ENCODE measurements at regions not wholly inside any gene's neighbourhood (a gene's known extent, or its start where the extent isn't known, plus 50 kb on each side); places are given as distances from the start of the nearest gene placed in this dataset.

DNA sequence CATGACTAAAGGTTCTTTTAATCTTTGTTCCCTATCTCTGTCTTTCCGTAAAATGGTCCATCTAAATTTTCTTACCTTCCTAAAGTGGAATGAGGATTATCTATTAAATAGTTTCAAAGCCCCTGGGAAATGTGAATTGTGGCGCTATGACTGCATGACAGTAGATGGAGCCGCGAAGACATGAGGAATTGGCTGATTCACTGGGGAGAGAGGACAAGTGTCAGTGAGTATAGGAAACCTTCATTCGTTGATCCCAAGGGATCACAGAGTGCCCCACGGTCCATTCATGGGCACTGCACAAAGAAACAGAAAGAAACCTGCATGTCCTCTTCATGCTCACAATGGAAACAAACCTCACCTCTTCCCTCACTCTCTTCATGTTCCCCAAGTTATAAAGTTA, 479.3 kb upstream of the BTBD3 start:
- no peaks in the 10 kb centered on the region for H3K36me3 ChIP-seq
- H3K4me3 ChIP-seq = no peak overlapping the region
- peaks cover 0 to 7% (median 0%) of the 10 kb centered on the region in 4 donors for H3K9me3 ChIP-seq
- no peaks in the 10 kb centered on the region for H3K4me1 ChIP-seq
- no peak for DNase-seq (ENCODE audit: extremely low spot score)
- H3K27me3 ChIP-seq = peaks cover 0 to 4% (median 0%) of the 10 kb centered on the region in 4 donors
- H3K27ac ChIP-seq (replicated peaks in 1 of 4) = no peak overlapping the region
- TF ChIP-seq EP300 (IDR thresholded peaks at IDR 0.05) = no peak
- TF ChIP-seq, protein P1, sequence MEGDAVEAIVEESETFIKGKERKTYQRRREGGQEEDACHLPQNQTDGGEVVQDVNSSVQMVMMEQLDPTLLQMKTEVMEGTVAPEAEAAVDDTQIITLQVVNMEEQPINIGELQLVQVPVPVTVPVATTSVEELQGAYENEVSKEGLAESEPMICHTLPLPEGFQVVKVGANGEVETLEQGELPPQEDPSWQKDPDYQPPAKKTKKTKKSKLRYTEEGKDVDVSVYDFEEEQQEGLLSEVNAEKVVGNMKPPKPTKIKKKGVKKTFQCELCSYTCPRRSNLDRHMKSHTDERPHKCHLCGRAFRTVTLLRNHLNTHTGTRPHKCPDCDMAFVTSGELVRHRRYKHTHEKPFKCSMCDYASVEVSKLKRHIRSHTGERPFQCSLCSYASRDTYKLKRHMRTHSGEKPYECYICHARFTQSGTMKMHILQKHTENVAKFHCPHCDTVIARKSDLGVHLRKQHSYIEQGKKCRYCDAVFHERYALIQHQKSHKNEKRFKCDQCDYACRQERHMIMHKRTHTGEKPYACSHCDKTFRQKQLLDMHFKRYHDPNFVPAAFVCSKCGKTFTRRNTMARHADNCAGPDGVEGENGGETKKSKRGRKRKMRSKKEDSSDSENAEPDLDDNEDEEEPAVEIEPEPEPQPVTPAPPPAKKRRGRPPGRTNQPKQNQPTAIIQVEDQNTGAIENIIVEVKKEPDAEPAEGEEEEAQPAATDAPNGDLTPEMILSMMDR (IDR thresholded peaks at IDR 0.05) = no peak
- TF ChIP-seq POLR2AphosphoS5 (IDR thresholded peaks at IDR 0.05) = no peak
- no peak for TF ChIP-seq POLR2A (IDR thresholded peaks at IDR 0.05; ENCODE audit: low read depth)
- intact Hi-C loops (cut with DNase I) = no loop called here
- 86% methylated on average over 6 of the region's 6 CpGs for WGBS

DNA sequence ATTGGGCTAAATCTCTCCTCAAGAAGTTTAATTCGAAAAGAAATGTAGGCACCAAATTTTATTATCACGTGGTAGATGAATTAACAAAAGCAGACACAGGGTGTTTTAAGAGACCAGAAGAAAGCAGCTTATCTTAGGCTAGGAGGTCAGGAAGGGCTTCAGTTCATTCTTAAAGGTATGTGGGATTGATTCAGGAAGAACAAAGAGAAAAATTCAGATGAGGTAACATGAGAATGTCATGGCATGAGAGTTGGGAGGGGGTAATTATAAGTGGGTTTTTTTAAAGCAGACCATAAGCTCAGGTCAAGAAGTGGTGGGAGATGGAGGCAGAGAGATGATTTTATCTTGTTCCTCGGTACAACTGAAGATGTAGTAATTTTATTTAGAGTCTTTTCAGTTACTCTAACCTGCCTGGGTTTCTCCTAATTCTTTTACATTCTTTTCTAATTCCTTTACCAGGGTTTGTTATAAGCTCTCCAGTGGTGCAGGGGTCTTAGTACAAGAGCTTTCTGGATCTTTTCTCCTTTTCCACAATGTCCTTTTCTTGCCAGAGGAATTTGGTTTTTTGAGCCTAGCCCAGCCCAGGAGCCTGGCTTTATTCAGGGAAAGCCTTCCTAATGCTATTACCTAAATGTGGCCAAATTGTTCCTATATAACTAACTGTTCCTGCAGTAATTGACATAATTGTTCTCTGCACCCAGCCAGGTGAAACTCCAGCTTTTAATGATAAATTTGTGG, 474.1 kb upstream of the BTBD3 start:
- no peaks in the 10 kb centered on the region for H3K9me3 ChIP-seq
- DNase-seq (ENCODE audit: extremely low spot score) = no peak
- TF ChIP-seq EP300 (IDR thresholded peaks at IDR 0.05) (no peak), POLR2A (IDR thresholded peaks at IDR 0.05; ENCODE audit: low read depth) (no peak)
- TF ChIP-seq, protein P1 (IDR thresholded peaks at IDR 0.05) = no peak
- H3K4me1 ChIP-seq = no peaks in the 10 kb centered on the region
- no peaks in the 10 kb centered on the region for H3K36me3 ChIP-seq
- H3K27ac ChIP-seq (replicated peaks in 1 of 4) = no peak overlapping the region
- peaks cover 0 to 4% (median 0%) of the 10 kb centered on the region in 4 donors for H3K27me3 ChIP-seq
- intact Hi-C loops (cut with DNase I) = no loop called here
- WGBS = 58% methylated on average over 3 of the region's 3 CpGs
- no peak overlapping the region for H3K4me3 ChIP-seq

DNA sequence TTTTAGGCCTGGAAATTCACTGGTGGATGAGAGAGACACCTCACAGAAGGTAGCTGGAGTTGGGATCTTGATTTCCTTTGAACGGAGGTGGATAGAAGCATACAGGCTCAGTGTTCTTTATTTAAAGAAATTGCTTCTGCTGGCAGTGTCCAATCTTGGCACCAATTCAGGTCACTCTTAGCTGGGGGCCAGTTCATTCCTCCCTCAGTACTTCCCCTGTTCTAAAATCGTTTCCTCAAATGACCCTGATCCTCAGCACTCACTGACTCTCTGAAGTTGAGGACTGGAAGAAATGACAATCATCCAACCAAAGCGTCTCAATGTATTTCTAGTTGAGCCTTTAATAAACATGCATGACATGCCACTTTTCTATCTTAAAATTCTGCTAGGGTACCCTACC, 472.5 kb upstream of the BTBD3 start:
- H3K4me3 ChIP-seq = no peak overlapping the region
- H3K27ac ChIP-seq (replicated peaks in 1 of 4) = no peak overlapping the region
- H3K4me1 ChIP-seq = no peaks in the 10 kb centered on the region
- H3K27me3 ChIP-seq = peaks cover 0 to 4% (median 0%) of the 10 kb centered on the region in 4 donors
- no peaks in the 10 kb centered on the region for H3K36me3 ChIP-seq
- H3K9me3 ChIP-seq = no peaks in the 10 kb centered on the region
- 53% methylated on average over 3 of the region's 3 CpGs for WGBS
- intact Hi-C loops (cut with DNase I) = no loop called here
- TF ChIP-seq POLR2A (IDR thresholded peaks at IDR 0.05; ENCODE audit: low read depth) (no peak), POLR2AphosphoS5 (IDR thresholded peaks at IDR 0.05) (no peak), EP300 (IDR thresholded peaks at IDR 0.05) (no peak)
- TF ChIP-seq, protein P1 (IDR thresholded peaks at IDR 0.05) = no peak
- no peak for DNase-seq (ENCODE audit: extremely low spot score)

DNA sequence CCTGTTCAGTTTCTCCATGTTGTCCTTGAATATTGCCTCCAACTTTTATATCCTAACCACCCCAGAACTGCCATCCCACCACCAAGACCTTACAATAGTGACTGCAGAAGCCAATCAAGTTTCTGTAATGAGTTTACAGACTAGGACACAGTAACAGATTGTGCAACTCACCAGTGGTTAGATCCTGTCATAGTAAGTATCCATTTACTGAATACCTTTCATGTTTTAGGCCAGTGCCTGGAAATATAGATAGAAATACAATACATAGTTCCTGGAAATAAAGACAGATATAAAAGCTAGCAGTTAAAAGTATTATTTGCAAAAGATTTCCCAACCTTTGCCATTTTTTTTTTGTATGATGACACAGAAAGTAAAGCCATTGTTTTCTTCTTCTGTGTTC, 471.8 kb upstream of the BTBD3 start:
- no peaks in the 10 kb centered on the region for H3K4me1 ChIP-seq
- intact Hi-C loops (cut with DNase I) = no loop called here
- H3K27me3 ChIP-seq = peaks cover 0 to 4% (median 0%) of the 10 kb centered on the region in 4 donors
- TF ChIP-seq POLR2AphosphoS5 (IDR thresholded peaks at IDR 0.05) (no peak), EP300 (IDR thresholded peaks at IDR 0.05) (no peak), POLR2A (IDR thresholded peaks at IDR 0.05; ENCODE audit: low read depth) (no peak)
- TF ChIP-seq, protein P1 (IDR thresholded peaks at IDR 0.05) = no peak
- H3K4me3 ChIP-seq = no peak overlapping the region
- H3K9me3 ChIP-seq = no peaks in the 10 kb centered on the region
- DNase-seq (ENCODE audit: extremely low spot score) = no peak
- H3K27ac ChIP-seq (replicated peaks in 1 of 4) = no peak overlapping the region
- no peaks in the 10 kb centered on the region for H3K36me3 ChIP-seq
